Prostate gland (tissue), 2 donors: ENCODE measurements at regions not wholly inside any gene's neighbourhood (a gene's known extent, or its start where the extent isn't known, plus 50 kb on each side); places are given as distances from the start of the nearest gene placed in this dataset.

Source experiments
- DNase-seq: peaks from one replicate; pipeline ENCODE4 v3.0.0-alpha.2; 2019; ENCODE audit warnings: low spot score
- H3K27ac ChIP-seq, 2 donors: fragments of 200-600 bp; sonication (generic); 2 replicates each; pipeline ENCODE4 v1.5.1; 2017 to 2019
- H3K27me3 ChIP-seq: fragments of 200-600 bp; sonication (generic); replicated peaks from 2 replicates; pipeline ENCODE4 v1.5.1; 2019; ENCODE audit not compliant: insufficient read depth
- H3K36me3 ChIP-seq, 2 donors: fragments of 200-600 bp; sonication (generic); 1 replicate in 1 of 2; 2 replicates in 1 of 2; pipeline versions ENCODE4 v1.5.1 to v1.8.1; 2017 to 2019
- H3K4me1 ChIP-seq: fragments of 200-600 bp; sonication (generic); replicated peaks from 2 replicates; pipeline ENCODE4 v1.5.1; 2019
- H3K4me3 ChIP-seq, 2 donors: fragments of 200-600 bp; sonication (generic); 2 replicates each; pipeline ENCODE4 v1.5.1; 2017 to 2019
- H3K9me3 ChIP-seq: fragments of 200-600 bp; sonication (generic); 2 replicates; pipeline ENCODE4 v1.5.1; 2017
- CTCF ChIP-seq, 4 experiments: fragments of 200-600 bp in 2 of 4; fragments of 450-650 bp in 2 of 4; sonication (generic) in 2 of 4; IDR thresholded peaks; 1 replicate in 3 of 4; 2 replicates in 1 of 4; pipeline ENCODE4 v1.5.1; 2016 to 2019; ENCODE audit warnings: antibody characterized with exemption in 4 of 4, mild to moderate bottlenecking in 2 of 4, moderate library complexity in 2 of 4
- POLR2A ChIP-seq: fragments of 450-650 bp; IDR thresholded peaks from one replicate; pipeline ENCODE4 v1.6.1; 2016; ENCODE audit warnings: antibody characterized with exemption, mild to moderate bottlenecking
- POLR2AphosphoS5 ChIP-seq: sonication (generic); formaldehyde crosslinking; IDR thresholded peaks from one replicate; pipeline ENCODE4 v1.6.1; 2017; ENCODE audit warnings: antibody characterized with exemption
- WGBS: methylation state at CpG from one replicate; pipeline ENCODE4 v1.1.5; 2018; 5-methylcytosine and 5-hydroxymethylcytosine counted together
- intact Hi-C: fragments of 100-400 bp; cut with DNase I; formaldehyde crosslinking; loops from one replicate; pipeline ENCODE4 v1.14.2; 2022

GRCh38 chr11:133679896-133680295, 147.6 kb upstream of the OPCML start:
- Histone ChIP-seq H3K4me3 (no peak overlapping the region), H3K4me1 (no peaks in the 10 kb centered on the region), H3K27ac (no peak overlapping the region), H3K9me3 (no peaks in the 10 kb centered on the region), H3K27me3 (peaks cover 4% of the 10 kb centered on the region), H3K36me3 (no peaks in the 10 kb centered on the region)
- DNase-seq: no peak
- WGBS: 85% methylated on average over 5 of the region's 5 CpGs
- intact Hi-C loops: no loop called here
- TF ChIP-seq POLR2A: no peak
- no peak for TF ChIP-seq POLR2AphosphoS5
- TF ChIP-seq CTCF (IDR thresholded peaks at IDR 0.05): no peak

GRCh38 chr11:133678191-133678590, 145.9 kb upstream of the OPCML start:
- no peak for DNase-seq
- no peaks in the 10 kb centered on the region for H3K4me1 ChIP-seq
- no peak overlapping the region for H3K27ac ChIP-seq
- intact Hi-C loops: no loop called here
- H3K36me3 ChIP-seq: no peaks in the 10 kb centered on the region
- WGBS: 84% methylated on average over 2 of the region's 2 CpGs
- H3K4me3 ChIP-seq: no peak overlapping the region
- peaks cover 4% of the 10 kb centered on the region for H3K27me3 ChIP-seq
- no peaks in the 10 kb centered on the region for H3K9me3 ChIP-seq
- TF ChIP-seq POLR2A (no peak), POLR2AphosphoS5 (no peak), CTCF (IDR thresholded peaks at IDR 0.05) (no peak)

- H3K4me1 ChIP-seq: no peaks in the 10 kb centered on the region
- no peak overlapping the region for H3K4me3 ChIP-seq
- H3K27ac ChIP-seq: no peak overlapping the region
- no peaks in the 10 kb centered on the region for H3K36me3 ChIP-seq
- DNase-seq: no peak
- WGBS: 50% methylated on average over 3 of the region's 3 CpGs
- H3K27me3 ChIP-seq: peaks cover 4% of the 10 kb centered on the region
- H3K9me3 ChIP-seq: no peaks in the 10 kb centered on the region
- intact Hi-C loops: no loop called here
- TF ChIP-seq CTCF (IDR thresholded peaks at IDR 0.05) (no peak), POLR2AphosphoS5 (no peak), POLR2A (no peak)
These were observed 145.1 kb upstream of the OPCML start for GRCh38 chr11:133677387-133677786.

- 86% methylated on average over 1 of the region's 1 CpG for WGBS
- Histone ChIP-seq H3K27ac (no peak overlapping the region), H3K4me3 (no peak overlapping the region), H3K27me3 (no peaks in the 10 kb centered on the region), H3K4me1 (no peaks in the 10 kb centered on the region), H3K36me3 (no peaks in the 10 kb centered on the region), H3K9me3 (no peaks in the 10 kb centered on the region)
- TF ChIP-seq CTCF (IDR thresholded peaks at IDR 0.05): no peak
- TF ChIP-seq POLR2A: no peak
- TF ChIP-seq POLR2AphosphoS5: no peak
- DNase-seq: no peak
- intact Hi-C loops: no loop called here
These were observed 144.0 kb upstream of the OPCML start for GRCh38 chr11:133676265-133676664.

- no peak overlapping the region for H3K27ac ChIP-seq
- H3K4me3 ChIP-seq: no peak overlapping the region
- intact Hi-C loops: no loop called here
- H3K4me1 ChIP-seq: no peaks in the 10 kb centered on the region
- TF ChIP-seq POLR2A (no peak), CTCF (IDR thresholded peaks at IDR 0.05) (no peak), POLR2AphosphoS5 (no peak)
- H3K27me3 ChIP-seq: peaks cover 2% of the 10 kb centered on the region
- no peaks in the 10 kb centered on the region for H3K36me3 ChIP-seq
- no peak for DNase-seq
- WGBS: 51% methylated on average over 12 of the region's 12 CpGs
- H3K9me3 ChIP-seq: no peaks in the 10 kb centered on the region
These were observed 137.2 kb upstream of the OPCML start for GRCh38 chr11:133669371-133670053.
